ENCODE measurements at regions not wholly inside any gene's neighbourhood (a gene's known extent, or its start where the extent isn't known, plus 50 kb on each side); places are given as distances from the start of the nearest gene placed in this dataset.
"Not testable (repeated sequence)": the region's sequence is repeated elsewhere in the genome, so short reads cannot be mapped to it uniquely, and the experiment has no call there.

DNA sequence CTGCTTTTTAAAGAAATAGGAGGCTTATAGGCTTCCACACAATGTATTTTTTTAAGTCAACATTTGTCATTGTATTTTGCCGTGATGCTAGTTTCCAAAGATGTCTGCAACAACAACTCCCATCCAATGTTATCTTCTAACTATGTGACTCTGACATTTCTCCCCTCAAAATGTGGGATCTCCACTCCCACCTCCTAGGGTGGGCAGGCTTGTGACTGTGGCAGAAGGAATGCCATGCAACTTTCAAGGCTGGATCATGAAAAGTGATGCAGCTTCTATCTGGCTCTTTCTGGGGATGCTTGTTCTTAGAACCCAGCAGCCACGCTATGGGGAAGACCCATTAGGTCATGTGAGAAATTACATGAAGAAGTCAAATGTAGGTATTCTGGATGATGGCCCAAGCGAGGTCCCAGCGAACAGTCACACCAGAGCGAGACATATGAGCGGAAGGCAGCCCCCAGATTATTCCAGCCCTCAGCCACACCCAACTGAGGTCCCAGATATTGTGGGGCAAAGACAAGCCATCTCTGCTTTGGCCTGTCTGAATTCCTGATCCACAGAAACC, 124.3 kb downstream of the BDH1 start:
- FAIRE-seq, result no peak

DNA sequence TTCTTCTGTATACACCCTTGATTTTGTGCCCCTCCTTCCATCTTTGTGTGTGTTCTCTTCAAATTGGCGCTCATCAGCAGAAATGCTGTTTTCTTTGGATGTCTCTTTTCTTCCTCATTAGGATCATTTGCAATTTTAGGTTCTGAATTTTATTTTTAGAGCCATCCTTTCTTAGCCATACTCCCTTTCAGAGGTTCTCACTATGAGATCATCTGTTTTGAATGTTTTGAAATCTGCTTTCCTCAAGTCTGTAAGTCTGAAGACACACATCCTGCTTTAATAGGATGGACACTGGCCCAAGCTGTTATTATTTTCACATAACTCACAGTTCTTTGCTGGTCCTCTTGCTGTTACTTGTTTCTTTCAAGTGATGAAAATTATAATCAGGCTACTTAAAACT, 124.8 kb downstream of the BDH1 start:
- DNase-seq (ENCODE audit: low spot score) (no peak), FAIRE-seq (no peak)

More for the DNA sequence above, 124.3 kb downstream of the BDH1 start:
- DNase-seq (ENCODE audit: low spot score), result no peak

DNA sequence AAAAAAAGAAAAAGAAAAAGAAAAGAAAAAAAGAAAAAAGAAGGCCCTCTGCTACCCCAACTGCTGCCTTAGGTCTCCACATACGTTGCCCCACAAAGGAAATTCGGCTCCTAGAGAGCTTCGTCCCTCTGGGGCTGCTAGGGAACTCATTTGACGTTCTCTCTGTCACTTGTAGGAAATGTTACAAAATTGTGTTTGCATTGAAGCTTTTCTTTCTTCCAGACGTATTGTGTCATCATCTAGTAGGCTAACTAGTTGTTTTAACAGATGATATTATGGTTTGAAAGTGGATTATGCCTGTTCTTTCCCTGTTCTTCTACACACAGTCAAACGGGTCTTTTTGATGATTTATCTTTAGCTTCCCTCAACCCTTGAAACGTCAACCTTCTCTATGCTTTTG, 125.3 kb downstream of the BDH1 start:
- FAIRE-seq (no peak), DNase-seq (ENCODE audit: low spot score) (no peak)

DNA sequence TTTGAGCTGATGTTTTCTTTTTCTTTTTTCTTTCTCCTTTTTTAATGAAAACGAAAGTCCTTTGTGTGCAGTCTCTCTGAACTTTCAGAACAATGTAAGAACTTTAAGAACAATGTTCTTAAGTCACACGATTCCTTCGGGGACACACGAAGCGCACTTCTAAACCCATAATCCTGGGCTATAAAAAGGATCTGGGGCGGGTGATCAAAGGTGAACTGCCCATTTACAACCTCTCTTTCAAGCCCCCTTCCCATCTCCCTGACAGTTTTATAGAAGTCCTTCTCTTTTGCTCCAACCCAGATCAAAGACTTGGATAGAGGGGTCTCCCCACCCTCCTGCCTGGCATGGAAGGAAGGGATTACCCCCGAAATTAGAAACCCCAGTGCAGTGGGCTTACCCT, 126.8 kb downstream of the BDH1 start:
- no peak for FAIRE-seq

DNA sequence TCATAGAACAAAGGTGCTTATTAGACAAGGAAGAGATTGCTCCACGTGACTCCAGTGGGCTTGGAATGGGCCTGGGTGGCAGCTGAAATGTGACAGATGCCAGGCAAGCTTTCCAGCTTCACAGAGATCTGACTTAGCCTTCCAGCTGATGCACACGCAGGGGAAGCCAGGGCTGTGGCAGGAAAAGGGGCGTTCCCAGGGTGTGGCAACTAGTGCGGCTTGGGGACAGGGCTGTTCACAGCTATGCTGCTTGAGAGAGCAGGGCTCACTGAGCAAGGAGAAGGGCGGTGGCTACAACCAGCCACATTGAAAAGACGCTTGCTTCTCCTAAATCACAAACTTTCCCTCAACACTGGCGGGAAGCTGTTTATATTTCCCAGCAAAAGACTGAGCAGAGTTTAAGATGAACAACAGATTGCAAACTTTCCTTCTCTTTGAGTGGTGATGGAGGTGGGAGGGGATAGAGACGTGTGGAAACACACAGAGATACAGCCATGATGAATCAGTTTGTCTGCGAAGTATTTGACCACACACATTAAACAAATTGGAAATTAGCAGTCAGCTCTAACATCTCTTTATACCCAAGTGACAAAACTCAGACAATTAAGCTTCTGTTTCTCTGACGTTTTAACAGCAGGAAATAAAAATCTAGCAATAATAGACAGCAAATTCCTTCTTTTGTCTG, 127.5 kb downstream of the BDH1 start:
- DNase-seq (ENCODE audit: low spot score) (peak; percentile 54), FAIRE-seq (no peak)

More for the DNA sequence above, 126.8 kb downstream of the BDH1 start:
- no peak for DNase-seq (ENCODE audit: low spot score)

DNA sequence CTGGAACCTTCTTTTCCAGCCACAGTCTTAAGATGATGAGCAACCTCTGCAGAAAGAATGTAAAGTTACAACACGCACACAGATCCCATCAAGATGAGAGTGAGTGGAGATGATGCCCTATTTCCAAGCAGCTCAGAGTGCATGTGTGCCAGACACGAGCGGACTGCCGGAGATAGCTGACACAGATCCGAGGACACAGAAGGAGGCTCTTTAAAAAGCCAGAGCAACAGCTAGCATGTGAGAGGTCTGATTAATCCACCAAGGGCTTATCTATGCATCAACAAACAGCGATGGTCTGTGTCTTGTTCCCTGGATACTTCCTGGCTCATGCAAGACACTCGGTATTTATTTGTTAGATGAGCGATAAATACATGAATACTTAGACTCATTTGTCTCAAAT, 128.6 kb upstream of the DLG1 start:
- no peak for DNase-seq (ENCODE audit: low spot score)
- FAIRE-seq, result peak; percentile 74

DNA sequence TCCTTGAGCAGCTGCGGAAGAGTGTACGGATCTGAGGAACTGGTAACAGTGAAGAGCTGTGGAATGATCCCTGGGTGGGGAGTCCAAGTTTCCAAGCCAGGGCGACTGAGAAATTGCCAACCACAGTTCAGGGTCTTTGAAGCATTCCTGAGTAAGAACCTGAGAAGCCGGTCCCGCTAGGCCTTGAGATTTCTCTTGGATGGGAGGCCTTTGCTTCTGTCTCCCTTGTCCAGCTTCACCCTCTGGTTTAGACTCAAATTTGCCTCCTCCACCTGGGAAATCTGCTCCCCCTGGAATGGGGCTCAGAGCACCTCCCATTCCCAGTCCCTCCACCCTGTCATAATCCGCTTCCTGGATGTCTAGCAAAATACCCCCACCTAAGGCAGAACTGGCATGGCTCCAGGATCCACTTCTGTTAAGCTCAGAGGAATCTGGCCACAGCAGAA, 127.7 kb upstream of the DLG1 start:
- no peak for FAIRE-seq
- peak; percentile 40 for DNase-seq (ENCODE audit: low spot score)

DNA sequence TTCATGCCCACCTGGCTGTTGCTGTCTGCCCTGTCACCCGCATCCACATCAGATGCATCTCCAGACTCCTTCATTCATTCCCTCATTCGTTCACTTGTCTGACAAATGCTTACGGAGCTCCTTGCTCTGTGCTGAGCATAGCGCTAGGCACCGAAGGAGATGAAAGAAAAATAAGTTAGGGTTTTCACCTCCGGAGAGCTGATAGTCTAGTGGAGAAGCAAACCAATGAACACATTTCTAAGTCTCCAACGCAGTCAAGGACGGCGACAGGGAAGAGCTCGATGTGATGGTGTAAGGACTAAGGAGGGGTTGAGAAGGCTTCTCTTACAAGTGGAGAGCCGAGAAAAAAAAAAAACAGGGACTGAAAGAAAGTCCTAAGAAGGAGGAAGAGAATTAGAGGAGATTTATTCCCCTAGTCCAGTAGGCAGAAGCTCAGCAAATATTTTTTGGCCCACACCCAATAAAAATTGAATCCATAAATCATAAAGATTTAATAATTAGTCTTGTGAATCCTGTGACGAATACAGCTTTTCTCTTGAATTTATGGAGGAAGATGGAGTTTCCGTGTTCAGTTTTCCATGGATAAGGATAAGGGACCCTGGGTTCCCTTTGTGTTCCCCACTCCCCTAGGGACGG, 127.2 kb upstream of the DLG1 start:
- no peak for DNase-seq (ENCODE audit: low spot score)
- FAIRE-seq, result no peak

DNA sequence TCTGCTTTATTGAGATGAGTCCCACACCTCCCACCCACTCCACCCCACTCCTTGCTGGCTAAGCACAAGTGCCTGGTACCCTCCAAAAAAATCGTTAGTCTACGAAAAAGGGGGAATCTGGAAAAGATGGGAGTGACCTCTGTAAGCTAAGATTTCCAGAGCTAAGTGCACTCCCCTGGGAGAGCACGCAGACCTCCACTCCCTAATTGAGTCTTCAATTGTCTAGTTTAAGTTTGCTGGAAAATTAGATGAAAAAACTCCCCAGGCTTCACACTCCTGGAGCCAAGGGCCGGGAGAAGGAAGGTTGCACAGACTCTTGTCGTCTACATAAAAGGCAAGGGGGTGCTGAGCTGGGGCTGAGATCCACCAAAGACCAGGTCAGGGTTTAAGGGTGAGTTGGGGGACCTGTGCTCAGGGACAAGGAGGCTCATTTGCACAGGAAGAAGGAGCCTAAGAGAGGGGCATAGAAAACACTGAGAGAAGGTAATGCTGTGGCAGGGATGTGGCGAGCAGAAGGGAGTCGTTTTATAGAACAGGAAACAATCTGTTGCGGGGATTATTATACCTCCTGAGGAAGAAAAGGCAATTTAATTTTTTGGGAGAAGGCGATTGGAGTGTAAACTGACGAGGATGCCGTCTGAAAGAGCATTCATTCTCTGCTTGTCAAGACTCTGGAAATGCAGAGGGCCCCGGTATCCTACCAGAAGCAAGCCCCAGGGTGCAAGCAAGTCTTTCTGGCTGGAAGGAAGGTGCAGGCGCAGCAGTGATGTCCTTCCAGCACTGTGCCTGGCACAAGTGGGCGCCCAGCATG, 126.5 kb upstream of the DLG1 start:
- DNase-seq (ENCODE audit: low spot score) (no peak), FAIRE-seq (no peak)

DNA sequence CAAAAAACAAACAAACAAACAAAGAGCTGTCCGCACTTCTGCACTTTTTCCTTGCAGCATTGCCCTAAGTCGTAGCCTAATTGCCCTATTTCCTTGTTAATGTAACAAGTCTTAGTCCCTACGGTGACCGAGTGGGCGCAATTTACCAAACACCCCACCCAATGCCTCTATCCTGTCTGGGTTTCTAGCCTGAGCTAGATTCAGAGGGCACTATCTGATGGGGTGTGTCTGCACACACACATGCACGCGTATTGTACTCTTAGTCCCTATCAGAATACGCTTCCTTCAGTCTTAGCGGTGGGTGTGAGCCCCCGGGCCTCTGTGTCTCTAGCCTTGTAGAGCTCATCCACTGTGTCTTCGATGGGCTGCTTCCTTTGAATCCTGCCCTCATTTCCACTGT, 125.9 kb upstream of the DLG1 start:
- DNase-seq (ENCODE audit: low spot score) (no peak), FAIRE-seq (no peak)

DNA sequence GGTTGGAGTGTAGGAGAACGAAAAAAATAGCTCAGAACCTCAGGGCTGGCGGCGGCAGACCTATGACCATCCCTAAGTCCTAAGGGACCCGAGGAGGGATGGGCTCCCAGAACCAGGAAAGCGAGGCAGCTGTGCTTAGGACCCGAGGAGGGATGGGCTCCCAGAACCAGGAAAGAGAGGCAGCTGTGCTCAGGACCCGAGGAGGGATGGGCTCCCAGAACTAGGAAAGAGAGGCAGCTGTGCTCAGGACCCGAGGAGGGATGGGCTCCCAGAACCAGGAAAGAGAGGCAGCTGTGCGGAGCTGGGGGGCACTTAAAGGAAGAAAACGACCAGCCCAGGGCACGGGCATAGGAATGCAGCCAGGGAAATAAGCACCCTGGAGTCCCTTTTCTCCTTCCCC, 125.0 kb upstream of the DLG1 start:
- FAIRE-seq, result no peak

DNA sequence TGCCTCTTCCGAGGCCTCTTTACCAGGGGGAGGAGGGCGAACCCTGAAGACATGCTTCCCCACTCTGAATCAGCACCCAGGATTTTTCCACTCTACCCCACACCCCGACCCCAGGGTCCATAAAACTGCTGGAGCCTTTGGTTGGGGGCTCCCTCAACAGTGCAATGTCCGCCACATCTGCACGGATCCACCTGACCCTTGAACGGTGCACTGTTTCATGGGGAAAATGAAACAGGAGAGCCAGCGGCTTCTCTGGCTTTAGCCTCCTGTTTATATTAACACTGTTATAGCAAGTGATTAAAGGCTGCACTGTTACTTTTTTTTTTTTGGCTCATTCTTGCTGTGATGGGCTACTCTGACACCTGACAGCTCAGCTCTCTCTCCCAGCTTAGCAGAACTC, 124.1 kb upstream of the DLG1 start:
- no peak for DNase-seq (ENCODE audit: low spot score)
- no peak for FAIRE-seq

More for the DNA sequence above, 125.0 kb upstream of the DLG1 start:
- no peak for DNase-seq (ENCODE audit: low spot score)

DNA sequence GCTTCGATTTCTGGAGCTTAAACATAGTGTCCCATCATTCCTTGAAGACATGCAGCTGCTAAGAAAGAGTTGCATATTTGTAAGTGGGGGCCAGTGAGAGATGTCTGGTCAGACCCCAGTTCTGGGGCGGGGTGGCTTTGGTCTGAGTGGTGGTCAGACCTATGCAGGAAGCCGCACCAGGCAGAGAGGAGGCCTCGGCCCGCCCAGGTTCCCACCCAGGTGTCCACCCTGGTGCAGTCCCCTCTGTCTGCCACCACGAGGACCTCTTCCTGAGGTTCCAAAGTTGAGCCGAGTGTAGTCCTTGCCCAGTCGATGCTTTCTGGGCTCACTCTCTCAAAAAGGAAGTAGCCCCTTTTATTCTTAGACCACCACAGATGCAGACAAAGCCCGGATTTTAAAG, 122.6 kb upstream of the DLG1 start:
- FAIRE-seq (no peak), DNase-seq (ENCODE audit: low spot score) (no peak)

DNA sequence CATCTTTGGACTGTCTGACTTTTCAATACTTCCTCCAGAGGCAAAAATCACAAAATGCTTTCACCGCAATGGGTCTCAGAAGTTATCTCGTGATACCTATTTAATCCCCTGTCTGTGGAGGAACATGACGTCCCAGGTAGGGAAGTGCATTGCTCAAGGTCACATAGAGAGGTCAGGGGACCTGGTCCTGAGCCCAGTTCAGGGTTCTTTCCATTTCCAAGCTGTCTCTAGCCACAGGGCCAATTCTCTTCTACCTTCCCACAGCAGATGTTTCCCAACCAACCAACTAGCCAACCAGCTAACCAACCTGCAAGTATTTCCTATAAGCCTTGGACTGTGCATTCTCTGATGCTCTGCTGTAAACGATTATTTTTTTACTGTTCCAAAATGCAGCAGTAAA, 122.2 kb upstream of the DLG1 start:
- DNase-seq (ENCODE audit: low spot score) (no peak), FAIRE-seq (no peak)

DNA sequence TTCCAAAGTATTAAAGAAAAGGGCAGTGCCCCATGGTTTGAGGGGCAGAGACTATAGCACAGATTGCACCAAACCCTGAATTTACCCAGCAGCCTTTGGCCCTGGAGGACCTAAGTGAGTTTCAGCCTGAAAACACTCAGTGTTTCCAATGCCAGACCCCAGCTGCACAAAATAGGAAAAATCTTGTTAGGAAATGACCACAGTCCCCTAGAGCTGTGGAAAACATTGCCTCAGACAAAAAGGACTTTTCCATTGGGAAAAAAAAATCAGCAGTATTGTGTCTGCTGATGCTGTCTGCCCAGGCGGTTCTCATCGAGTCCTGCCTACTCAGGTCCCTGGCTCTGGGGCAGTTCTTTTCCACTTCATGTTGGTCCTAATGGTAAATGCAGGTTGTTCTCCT, 121.7 kb upstream of the DLG1 start:
- DNase-seq (ENCODE audit: low spot score) (no peak), FAIRE-seq (no peak)

DNA sequence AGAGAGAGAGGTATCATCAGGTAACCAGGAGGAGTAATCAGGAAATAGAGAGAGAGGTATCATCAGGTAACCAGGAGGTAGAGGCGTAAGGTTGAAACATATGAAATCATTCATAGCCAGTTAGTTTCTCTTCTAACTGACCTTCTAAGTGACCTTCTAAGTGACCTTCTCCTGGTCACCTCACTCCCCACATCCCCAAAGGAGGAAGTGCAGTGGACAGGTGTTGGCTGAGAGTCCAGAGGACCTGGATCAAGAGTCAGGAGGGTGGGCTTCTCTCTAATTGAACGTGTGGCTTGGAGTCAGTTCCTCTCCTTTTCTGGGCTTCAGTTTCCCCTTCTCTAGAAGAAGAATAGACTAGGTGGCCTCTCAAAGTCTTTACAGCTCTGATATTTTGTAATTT, 121.3 kb upstream of the DLG1 start:
- FAIRE-seq, result no peak

DNA sequence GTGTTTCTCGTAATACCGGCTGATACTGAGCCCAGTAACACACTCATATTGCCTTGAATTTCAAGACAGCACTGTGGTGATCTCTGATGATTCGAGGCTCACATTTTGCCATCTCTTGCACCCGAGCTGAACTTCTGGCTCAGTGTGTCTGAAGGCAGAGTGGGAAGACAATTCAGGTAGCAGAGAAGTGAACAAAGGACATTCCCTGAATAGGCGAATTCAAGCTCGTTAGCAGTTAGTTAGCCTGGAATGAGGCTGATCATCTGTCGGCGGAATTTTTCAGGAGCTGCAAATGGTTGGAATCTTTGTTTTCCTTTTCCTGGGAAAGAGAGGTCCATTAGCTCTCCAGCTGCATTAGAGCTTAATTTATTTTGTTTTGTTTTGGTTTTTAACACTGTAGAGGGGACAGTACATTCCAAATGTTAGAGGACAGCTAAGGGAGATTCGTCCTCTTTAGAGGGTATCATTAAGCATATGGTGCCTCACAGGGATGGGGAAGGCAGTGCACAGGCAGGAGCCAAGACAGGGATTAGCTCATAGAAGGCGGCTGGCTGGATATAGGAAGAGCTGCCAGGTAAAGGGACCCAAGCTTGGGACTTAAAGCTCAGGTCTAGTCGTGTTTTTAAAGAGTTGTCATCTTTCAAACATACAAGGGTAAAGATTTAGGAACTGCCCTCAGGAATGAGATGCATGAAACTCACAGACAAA, 119.7 kb upstream of the DLG1 start:
- DNase-seq (ENCODE audit: low spot score) (no peak), FAIRE-seq (no peak)

More for the DNA sequence above, 121.3 kb upstream of the DLG1 start:
- DNase-seq (ENCODE audit: low spot score), result no peak

DNA sequence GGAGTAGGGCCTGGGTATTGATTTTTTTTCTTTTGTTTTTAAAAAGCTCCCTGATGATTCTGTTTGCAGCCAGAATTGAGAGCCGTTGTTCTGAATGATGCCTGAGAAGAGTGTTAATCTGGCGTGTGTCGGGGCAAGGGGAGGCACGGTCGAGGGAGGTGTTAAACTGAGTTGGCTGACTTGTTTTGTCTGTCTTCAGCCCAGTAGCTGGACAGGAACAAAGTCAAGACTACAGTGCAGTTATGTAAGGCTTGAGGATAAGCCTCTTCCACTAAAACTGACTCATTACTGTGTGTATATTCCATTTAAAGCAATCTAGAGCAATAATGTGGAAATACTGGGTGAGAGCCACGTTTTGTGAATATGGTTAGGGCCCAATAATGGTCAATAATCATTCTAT, 119.0 kb upstream of the DLG1 start:
- no peak for FAIRE-seq
- DNase-seq (ENCODE audit: low spot score), result no peak

DNA sequence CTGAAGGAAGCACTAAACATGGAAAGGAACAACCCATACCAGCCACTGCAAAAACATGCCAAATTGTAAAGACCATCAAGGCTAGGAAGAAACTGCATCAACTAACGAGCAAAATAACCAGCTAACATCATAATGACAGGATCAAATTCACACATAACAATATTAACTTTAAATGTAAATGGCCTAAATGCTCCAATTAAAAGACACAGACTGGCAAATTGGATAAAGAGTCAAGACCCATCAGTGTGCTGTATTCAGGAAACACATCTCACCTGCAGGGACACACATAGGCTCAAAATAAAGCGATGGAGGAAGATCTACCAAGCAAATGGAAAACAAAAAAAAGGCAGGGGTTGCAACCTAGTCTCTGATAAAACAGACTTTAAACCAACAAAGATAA, 113.5 kb upstream of the DLG1 start:
- not testable (repeated sequence) for DNase-seq (ENCODE audit: low spot score); FAIRE-seq

DNA sequence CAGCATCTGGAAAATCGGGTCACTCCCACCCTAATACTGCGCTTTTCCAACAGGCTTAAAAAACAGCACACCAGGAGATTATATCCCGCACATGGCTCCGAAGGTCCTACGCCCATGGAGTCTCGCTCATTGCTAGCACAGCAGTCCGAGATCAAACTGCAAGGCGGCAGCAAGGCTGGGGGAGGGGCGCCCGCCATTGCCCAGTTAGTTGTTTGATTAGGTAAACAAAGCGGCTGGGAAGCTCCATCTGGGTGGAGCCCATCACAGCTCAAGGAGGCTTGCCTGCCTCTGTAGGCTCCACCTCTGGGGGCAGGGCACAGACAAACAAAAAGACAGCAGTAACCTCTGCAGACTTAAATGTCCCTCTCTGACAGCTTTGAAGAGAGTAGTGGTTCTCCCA, 111.8 kb upstream of the DLG1 start:
- not testable (repeated sequence) for FAIRE-seq; DNase-seq (ENCODE audit: low spot score)

DNA sequence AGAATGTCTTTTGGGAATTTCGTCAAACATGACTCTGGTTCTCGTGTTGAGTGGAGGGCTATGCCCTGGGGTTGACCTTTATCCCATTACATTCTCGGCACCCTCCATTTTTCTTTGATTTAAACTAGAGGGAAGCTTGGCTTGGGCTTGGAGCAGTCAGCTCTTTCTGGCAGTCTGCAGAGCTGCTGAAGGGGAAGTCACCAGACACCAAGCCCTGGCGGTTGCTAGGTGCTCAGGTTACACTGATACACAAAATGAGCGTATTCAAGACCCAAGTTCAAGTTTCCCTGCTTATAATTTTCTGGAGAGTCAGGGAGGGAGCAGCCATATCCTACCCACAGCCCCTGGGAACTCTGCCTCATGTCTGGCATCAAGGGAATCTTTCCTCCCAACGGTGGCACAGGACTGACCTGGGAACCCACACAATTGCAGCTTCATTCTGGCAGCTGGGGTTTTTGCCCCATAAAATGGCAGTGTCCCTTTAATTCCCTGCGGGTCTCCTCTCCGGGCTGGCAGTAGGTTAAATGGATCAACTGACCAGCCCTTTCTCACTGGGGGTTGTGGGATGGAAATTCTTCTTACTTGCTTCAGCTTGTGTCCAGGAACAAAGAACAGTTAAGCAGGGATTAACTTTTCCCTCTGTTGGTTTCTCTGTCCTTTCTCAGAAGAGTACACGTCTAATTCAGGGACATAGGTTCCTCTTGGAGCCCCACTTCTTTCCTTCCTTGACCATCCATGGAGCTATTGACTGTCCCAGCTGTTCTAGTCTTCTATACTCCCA, 110.0 kb upstream of the DLG1 start:
- FAIRE-seq, result no peak
- no peak for DNase-seq (ENCODE audit: low spot score)

Measured in urothelium cell line (cell line).